MCF 10A (cell line): ENCODE measurements at regions not wholly inside any gene's neighbourhood (a gene's known extent, or its start where the extent isn't known, plus 50 kb on each side); places are given as distances from the start of the nearest gene placed in this dataset.

Experiments
- BruUV-seq: library from RNA; stranded (reverse); fragments of 400-500 nt; replicated peaks from 2 replicates; lab custom pipeline; 2021; lab: Mats Ljungman, UMichigan
- CTCF ChIA-PET: fragments of 300-600 bp; sonication (Branson Sonifier 250); formaldehyde crosslinking; extraction: SDS; loops from one replicate; lab custom pipeline; 2021; ENCODE audit warnings: antibody characterized with exemption, inconsistent platforms; lab: Yijun Ruan, JAX
- POLR2A ChIA-PET: fragments of 300-600, 350-650 bp; sonication (Branson Sonifier 250); formaldehyde crosslinking; extraction: SDS; loops from one replicate; lab custom pipeline; 2020; ENCODE audit warnings: antibody characterized with exemption, inconsistent platforms; lab: Yijun Ruan, JAX
- DNase-seq: peaks from one replicate; pipeline ENCODE4 v3.0.0-alpha.2; 2018; ENCODE audit not compliant: unreplicated experiment
- H3K27ac Mint-ChIP-seq: one replicate; pipeline ENCODE4 v1.8.0; 2022; ENCODE audit warnings: mild to moderate bottlenecking, low read depth, mixed read lengths; ENCODE audit not compliant: unreplicated experiment
- H3K27me3 Mint-ChIP-seq: one replicate; pipeline ENCODE4 v1.8.0; 2022; ENCODE audit warnings: mixed read lengths; ENCODE audit not compliant: insufficient read depth, unreplicated experiment
- H3K36me3 Mint-ChIP-seq: one replicate; pipeline ENCODE4 v1.8.0; 2022; ENCODE audit warnings: mild to moderate bottlenecking, moderate library complexity, mixed read lengths; ENCODE audit not compliant: insufficient read depth, unreplicated experiment
- H3K4me1 Mint-ChIP-seq: one replicate; pipeline ENCODE4 v1.8.0; 2022; ENCODE audit warnings: mixed read lengths; ENCODE audit not compliant: insufficient read depth, unreplicated experiment
- H3K4me3 Mint-ChIP-seq: one replicate; pipeline ENCODE4 v1.8.0; 2022; ENCODE audit warnings: mild to moderate bottlenecking, moderate library complexity, mixed read lengths; ENCODE audit not compliant: unreplicated experiment
- H3K9me3 Mint-ChIP-seq: one replicate; pipeline ENCODE4 v1.8.0; 2022; ENCODE audit warnings: mixed read lengths; ENCODE audit not compliant: unreplicated experiment
- CTCF ChIP-seq: fragments of 200-600 bp; IDR thresholded peaks from one replicate; pipeline ENCODE4 v1.8.0; 2022; ENCODE audit warnings: antibody characterized with exemption, mild to moderate bottlenecking; ENCODE audit not compliant: unreplicated experiment
- intact Hi-C: fragments of 100-400 bp; cut with micrococcal nuclease; formaldehyde crosslinking; loops from 2 replicates; pipeline ENCODE4 v1.14.1; 2022

GRCh38 chr4:156227321-156227720, 273.7 kb upstream of the CTSO start:
- no TSS peak for BruUV-seq
- CTCF ChIA-PET = interaction anchor here (0.5 kb wide), 1 partner anchor 23 kb away, joined by 3 read pairs; no protein-coding TSS in a partner anchor

GRCh38 chr4:156223985-156224384, 270.3 kb upstream of the CTSO start:
- no peak for TF ChIP-seq CTCF
- ChIA-PET CTCF (no interaction called here), POLR2A (no interaction called here)
- Mint-ChIP-seq H3K27ac (no peak overlapping the region), H3K27me3 (no peaks in the 10 kb centered on the region), H3K36me3 (peaks cover 5% of the 10 kb centered on the region), H3K4me3 (no peak overlapping the region), H3K4me1 (no peaks in the 10 kb centered on the region), H3K9me3 (no peaks in the 10 kb centered on the region)
- intact Hi-C loops = no loop called here
- no peak for DNase-seq
- no TSS peak for BruUV-seq

More at GRCh38 chr4:156227321-156227720, 273.7 kb upstream of the CTSO start:
- H3K4me1 Mint-ChIP-seq = no peaks in the 10 kb centered on the region
- no peak for DNase-seq
- H3K4me3 Mint-ChIP-seq = no peak overlapping the region
- no peaks in the 10 kb centered on the region for H3K27me3 Mint-ChIP-seq
- no peak for TF ChIP-seq CTCF
- H3K27ac Mint-ChIP-seq = no peak overlapping the region
- intact Hi-C loops = no loop called here
- H3K36me3 Mint-ChIP-seq = peaks cover 5% of the 10 kb centered on the region
- no peaks in the 10 kb centered on the region for H3K9me3 Mint-ChIP-seq
- POLR2A ChIA-PET = interaction anchor here (1.1 kb wide), 1 partner anchor 134 kb away, joined by 3 read pairs; no protein-coding TSS in a partner anchor

GRCh38 chr4:156217236-156217635, 263.6 kb upstream of the CTSO start:
- intact Hi-C loops = no loop called here
- no peak overlapping the region for H3K4me3 Mint-ChIP-seq

GRCh38 chr4:156201050-156201449, 247.4 kb upstream of the CTSO start:
- Mint-ChIP-seq H3K4me1 (no peaks in the 10 kb centered on the region), H3K9me3 (no peaks in the 10 kb centered on the region), H3K4me3 (no peak overlapping the region), H3K27ac (no peak overlapping the region), H3K36me3 (no peaks in the 10 kb centered on the region), H3K27me3 (no peaks in the 10 kb centered on the region)
- intact Hi-C loops = no loop called here
- CTCF ChIA-PET = no interaction called here
- POLR2A ChIA-PET = interaction anchor here (0.6 to 0.8 kb wide), 2 partner anchors 31 to 49 kb away, joined by 3 read pairs; no protein-coding TSS in a partner anchor
- no peak for TF ChIP-seq CTCF
- DNase-seq = no peak
- BruUV-seq = no TSS peak

More at GRCh38 chr4:156217236-156217635, 263.6 kb upstream of the CTSO start:
- no peak for TF ChIP-seq CTCF
- Mint-ChIP-seq H3K27ac (no peak overlapping the region), H3K9me3 (no peaks in the 10 kb centered on the region), H3K4me1 (no peaks in the 10 kb centered on the region), H3K36me3 (no peaks in the 10 kb centered on the region), H3K27me3 (no peaks in the 10 kb centered on the region)
- BruUV-seq = no TSS peak
- CTCF ChIA-PET = no interaction called here
- POLR2A ChIA-PET = no interaction called here
- DNase-seq = no peak
